GM19395 (cell line): ENCODE measurements at regions not wholly inside any gene's neighbourhood (a gene's known extent, or its start where the extent isn't known, plus 50 kb on each side); places are given as distances from the start of the nearest gene placed in this dataset.
"Not testable (repeated sequence)": the region's sequence is repeated elsewhere in the genome, so short reads cannot be mapped to it uniquely, and the experiment has no call there.

Experiments
- ATAC-seq: cut with Tn5 transposase; IDR thresholded peaks from one replicate; pipeline ENCODE4 v1.9.1; 2021; ENCODE audit warnings: mild to moderate bottlenecking, moderate library complexity; ENCODE audit not compliant: unreplicated experiment

DNA sequence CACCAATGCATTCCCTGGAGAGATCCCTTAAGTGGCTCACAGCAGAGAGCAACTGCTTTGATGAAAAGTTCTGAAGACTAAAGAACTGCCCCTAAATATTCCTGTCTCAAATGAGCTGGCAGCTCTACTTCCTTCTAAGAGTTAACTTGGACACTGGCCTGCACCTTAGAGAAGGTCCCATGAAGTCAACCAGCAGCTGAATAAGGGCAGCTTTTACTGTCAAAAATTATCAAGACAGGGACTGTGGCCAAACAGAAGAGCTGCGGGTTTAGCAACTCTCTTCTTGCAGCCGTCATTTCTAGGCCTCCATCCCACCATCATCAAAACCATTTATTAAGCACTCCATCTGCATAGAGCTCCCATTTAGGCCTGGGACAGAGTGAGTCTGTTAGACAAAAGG, 491.1 kb upstream of the TSHZ3 start:
- no peak for ATAC-seq

DNA sequence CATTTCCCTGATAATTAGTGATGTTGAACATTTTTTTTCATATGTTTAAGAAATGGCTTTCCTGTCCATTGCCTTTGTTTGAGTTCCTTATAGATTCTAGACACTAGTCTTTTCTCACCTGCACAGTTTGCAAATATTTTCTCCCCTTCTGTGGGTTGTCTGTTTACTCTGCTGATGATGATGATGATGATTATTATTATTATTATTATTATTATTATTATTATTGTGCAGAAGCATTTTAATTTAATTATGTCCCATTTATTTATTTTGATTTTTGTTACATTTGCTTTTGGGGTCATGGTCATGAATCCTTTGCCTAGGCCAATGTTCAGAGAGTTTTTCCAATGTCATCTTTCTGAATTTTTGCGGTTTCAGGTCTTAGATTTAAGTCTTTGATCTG, 492.5 kb upstream of the TSHZ3 start:
- ATAC-seq, result no peak

DNA sequence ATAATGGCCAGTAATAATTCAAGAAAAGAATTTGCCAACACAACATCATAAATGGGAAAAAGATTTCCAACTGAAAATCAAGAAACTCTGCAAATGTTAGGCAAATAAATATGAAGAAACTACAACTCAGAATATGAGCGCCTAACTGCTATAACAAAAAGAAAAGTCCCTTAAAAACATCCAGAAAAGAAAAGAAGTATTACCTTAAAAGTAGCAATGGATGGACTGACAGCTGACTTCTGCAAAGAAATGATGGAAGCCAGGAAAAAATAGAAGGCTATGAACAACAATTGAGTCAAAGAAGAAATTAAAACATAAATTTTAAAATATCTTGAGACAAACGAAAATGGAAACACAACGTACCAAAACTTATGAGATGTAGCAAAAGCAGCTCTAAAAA, 482.3 kb upstream of the ZNF507 start:
- ATAC-seq, result no peak

DNA sequence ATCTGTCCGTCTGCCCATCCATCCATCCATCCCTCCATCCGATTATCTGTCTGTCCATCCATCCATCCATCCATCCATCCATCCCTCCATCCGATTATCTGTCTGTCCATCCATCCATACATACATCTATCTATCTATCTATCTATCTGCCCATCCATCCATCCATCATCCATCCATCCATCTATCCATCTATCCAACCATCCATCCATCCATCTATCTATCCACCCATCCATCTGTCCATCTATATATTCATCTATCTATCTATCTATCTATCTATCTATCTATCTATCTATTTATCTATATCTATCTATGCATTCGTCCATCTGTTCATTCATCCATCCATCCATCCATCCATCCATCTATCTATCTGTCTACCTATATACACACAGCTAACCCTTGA, 471.1 kb upstream of the ZNF507 start:
- no peak for ATAC-seq

DNA sequence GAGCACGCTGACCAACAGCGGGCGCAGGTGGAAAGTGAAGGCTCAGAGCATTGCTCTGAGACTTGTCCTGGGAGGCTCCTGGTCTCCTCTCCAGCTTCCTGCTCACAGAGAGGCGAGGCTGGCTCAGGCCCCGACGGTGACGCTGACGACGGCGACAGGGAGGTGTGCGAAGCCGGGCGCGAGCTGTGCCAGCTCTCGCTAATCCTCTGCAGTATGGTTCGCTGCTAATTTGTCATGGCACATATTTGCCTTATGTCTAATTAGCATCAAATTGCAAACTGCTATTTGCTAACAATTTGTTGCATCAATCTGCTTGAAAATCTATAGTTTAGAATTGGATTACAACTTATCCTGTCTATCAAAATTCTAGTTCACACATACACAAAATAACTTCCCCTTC, 469.8 kb upstream of the ZNF507 start:
- no peak for ATAC-seq

DNA sequence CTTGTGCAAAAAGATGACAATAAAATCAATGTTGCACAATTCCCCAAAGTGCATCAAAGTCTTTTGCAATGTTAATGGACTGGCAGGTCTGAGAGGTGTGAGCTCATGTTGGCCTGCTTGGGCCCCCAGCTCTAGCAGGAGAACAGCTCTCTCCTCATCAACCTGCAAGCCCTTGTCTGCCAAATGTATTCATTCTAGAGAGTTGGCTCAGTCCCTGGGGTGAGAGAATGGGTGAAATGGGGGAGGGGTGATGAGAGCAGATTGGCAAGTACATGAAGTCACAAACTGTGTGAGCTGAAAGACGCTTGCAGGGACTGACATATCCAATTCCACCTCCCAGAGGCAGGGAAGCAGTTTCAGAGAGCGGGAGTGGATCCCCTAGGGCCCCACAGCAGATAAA, 465.1 kb upstream of the ZNF507 start:
- ATAC-seq, result no peak

DNA sequence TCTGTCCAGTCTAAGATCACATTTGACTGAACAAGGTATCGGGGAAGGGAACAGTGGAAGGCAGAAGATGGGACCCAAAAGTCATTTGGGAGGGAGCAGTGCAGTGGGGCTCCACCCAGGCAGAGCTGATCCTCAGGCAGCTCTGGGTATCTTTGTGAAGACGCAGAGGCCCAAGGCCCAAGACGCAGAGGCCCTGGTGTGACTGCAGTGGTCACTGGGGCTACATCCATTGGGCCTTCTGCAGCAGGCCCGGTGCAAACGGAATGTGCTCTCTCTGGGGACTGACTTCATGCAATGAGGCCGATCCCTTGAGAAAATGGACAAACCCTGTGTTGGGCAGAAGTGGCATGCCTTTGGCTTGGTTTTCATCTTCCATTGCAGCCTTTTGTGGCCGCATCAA, 463.4 kb upstream of the ZNF507 start:
- ATAC-seq, result no peak

DNA sequence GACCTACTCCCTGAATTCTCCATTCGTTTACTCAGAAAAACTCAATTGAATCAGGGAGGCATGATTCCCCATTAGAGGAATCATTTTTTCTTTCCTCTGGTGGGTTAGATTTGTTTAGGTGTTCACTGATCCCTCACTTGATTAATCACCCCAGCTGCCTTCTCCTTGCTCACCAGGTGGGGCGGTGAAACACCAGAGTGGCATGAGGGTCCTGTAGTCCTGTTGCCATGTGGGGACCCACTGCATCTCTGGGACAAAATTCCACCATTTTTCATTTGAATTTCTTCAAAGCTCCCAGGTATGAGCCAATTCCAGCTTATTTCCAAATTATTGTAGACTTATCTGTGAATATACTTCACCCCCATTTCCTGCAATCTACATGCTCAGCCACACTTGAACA, 462.7 kb upstream of the ZNF507 start:
- ATAC-seq, result no peak

DNA sequence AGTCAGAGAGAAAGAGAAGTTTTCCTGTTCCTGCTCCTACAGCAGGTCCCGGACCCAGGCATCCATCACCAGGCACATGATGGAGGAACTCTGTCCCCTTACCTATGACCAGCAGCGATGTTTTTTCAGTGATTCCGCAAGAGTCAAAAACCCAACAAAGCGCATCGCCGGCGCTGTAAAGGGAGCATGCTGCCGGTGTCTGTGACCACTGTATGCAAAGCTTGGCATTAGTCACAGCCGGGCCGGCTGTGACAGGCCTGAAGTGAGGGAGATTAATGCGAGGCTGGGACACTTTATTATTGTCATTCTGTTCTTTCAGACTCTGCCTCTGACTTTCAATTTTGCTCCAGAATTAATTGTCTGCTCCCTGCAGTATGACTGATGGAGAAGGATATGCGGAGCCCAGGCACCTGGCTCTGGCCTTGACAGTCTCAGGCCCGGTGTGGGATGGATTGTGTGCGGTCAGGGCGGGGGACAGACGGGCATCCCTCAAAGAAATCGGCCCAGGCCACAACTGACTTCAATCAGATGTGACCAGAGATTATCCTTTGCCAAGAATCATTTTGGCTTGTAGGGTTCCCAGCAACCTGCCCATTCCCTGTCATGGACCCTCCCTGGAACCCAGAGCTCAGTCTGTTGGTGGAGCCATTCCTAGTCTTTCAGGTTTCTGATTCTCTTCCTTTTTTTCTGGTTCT, 462.0 kb upstream of the ZNF507 start:
- no peak for ATAC-seq

DNA sequence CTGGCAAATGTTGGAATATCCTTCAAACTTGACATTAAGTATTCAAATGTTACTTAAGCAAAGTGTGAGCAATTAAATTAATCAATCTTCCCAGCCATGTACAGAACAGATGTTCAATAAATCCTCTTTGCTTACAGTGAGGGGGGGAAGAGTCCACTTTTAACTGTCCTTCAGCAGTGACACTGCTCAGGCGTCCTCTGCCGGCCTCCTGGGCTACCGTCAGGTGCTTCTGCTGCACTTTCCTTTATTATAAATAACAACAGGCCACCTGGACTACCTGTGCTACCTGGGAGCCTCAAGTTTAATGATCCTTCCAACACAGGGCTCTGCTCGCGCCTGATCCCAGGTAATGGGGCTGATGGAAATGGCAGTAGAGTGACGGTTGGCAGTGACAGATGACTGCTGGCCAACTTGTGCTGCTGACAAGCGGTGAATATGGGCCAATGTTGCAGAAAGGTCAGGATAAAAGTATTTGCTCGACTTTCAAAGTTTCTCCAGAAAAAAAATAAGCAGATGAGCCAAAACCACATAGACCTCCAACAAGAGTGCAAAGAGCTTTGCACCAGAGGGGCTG, 460.0 kb upstream of the ZNF507 start:
- ATAC-seq, result no peak

DNA sequence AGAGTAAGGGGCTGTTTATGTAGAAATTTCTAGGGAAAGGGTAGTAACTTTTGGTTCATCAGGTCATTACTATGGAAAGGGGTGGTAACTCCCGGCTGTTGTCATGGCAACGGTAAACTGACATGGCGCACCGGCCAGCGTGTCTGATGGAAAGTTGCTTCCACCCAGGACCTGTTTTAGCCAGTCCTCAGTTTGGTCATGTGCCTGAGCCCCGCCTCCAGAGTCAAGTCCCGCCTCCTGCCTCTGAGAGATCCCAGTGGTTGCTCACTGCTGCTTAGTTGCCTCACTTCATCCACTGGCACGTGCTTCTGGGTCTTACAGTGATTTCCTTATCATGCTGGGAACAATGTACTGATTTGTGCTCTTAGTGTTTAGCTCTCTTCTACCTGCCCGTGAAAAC, 455.2 kb upstream of the ZNF507 start:
- ATAC-seq, result no peak

DNA sequence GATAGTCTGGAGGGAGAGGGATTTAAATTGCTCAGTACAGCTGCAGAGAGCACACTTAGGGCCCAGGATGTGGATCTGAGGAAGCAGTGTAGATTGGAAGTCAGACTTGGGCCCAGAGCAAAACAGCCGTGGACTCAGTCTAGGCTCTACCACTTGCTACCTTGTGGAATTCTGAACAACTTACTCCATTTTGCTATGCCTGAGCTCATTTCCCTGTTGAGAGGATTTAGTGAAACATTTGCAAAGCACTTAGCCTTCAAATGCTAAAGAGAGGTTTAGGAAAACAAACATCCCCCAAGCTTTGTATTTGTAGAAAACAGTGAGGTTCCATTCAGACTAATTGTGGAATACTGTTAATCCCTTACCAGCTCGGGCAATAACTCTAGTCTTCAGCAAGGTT, 453.4 kb upstream of the ZNF507 start:
- no peak for ATAC-seq

DNA sequence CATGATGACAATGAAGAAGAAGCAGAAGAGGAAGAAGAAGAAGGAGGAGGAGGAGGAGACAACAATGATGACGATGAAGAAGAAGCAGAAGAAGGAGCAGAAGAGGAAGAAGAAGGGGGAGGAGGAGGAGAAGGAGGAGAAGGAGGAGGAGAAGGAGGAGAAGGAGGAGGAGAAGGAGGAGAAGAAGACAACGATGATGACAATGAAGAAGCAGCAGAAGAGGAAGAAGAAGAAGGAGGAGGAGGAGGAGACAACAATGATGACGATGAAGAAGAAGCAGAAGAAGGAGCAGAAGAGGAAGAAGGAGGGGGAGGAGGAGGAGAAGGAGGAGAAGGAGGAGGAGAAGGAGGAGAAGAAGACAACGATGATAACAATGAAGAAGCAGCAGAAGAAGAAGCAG, 451.9 kb upstream of the ZNF507 start:
- ATAC-seq, result not testable (repeated sequence)

DNA sequence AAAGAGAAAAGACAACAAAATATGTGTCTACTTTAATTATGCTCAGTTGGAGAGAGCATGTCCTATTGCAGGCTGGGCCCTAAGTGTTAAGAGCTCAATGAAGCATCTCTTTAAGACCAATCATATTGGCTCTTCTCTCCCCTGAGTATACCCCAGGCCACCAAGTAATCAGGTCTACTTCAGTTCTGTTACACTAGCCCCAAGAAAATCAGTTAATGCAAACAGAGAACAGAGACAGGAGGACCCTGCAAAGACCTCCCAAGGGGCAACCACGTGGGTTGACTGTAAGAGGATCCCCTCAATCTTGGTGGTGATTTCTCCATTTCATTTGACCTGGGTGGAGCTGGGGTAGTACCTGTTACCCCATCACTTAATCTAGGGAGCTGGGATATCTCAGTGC, 451.0 kb upstream of the ZNF507 start:
- ATAC-seq, result no peak

DNA sequence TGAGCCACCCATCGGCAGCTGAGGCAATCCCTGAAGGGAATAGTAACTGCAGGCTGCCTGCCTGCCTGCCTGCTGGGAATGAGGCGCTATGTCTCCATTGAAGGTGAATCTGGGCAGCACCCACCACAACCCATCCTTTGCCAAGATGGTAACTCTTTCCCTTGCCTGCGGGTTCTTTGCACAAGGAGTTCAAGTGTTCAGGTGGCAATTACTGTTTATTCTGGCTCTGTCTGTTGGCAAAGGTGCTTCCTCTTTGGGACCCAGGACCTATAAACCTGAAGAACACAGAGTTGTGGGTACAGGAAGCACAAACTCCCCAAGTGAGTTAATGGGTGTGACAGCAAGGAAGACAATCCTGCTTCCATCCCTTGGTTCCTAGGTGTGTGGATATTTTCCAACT, 448.1 kb upstream of the ZNF507 start:
- no peak for ATAC-seq

DNA sequence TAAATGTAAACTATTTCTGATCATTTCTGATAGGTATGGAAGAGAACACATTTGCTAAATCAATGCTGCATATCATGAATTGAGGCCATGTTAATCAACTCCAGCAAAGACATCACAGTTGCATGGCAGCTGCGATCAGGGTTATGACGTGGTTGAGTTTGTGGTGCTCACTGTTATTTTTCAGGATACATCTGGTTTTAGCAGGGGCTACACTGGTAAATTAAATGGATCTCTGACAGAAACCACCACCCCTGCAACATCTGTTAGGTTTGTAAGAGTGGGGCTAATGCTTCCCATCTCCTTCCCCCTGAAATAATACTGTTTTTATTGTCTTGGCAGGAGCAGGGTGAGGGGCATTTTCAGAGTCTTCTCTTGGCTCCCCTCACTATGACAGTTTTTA, 444.4 kb upstream of the ZNF507 start:
- no peak for ATAC-seq

DNA sequence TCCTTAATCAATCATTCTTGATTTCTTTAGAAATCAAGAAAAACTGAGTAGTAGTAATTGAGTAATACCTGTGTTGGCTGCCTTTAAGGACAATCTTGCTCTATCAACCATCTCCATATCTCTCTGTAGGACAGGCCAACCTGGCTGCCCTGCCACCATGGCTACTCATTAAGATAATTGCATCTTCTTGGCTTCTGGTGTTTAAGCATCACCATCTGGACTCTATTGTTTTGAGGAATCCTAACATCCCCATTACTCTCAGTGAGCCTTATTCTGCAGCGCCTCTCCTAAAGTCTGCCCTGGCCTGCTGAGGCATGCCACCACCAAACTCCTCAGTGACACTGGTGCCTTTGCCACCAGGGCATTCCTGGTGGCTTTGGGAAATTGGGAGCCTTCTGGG, 442.6 kb upstream of the ZNF507 start:
- ATAC-seq, result no peak

DNA sequence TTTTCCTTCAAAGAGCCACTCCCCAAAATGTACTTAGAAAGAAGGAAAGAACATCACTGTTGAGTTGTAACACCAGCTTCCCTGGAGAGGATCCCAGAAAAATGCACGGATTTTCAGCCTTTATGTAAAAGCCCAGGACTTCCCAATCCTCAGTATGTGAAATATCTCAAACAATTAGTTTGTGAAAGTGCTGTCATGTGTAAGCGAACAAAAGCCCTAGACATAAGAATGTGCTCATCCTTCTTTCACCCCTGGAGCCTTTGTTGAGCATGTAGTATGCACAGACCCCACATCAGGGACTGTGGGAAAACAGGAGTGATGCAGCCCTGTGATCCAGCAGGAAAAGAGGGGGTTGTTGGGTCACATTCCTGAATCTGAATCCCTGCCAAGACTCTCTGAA, 441.4 kb upstream of the ZNF507 start:
- no peak for ATAC-seq

DNA sequence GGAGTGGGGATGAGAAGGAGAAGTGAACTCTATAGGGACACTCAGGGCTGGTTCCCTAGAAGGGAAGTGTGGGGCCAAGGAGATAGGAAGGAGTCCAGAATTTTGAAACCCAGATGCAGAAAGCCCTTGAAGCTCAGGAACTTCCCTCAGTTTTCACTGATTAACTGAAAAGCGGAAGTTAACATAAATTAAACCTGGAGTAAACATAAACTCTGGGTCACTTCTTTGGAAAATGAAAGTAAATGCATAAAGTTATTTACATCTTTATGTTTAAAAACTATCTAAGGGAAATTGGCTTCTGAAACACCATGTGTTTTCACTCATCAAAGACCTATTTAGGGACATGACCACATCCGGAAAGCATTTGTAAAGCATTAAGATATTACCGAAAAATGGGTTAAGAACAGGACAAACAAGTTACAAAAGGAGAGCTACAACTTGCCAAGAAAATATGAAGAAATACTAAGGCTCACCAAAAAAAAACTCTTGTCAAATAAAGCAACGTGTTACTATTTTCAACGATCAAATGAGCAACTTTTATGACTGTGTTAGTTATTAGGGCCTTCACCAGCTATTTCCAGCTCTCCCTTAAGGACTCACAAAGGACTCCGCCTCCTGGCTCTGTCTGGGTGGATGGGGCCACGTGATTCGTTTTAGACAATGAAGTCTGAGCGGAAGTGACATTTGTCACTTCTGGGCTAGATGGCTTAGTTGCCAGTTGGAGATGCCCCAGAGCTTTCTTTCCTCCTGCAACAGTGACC, 439.1 kb upstream of the ZNF507 start:
- peak; percentile 72 for ATAC-seq

DNA sequence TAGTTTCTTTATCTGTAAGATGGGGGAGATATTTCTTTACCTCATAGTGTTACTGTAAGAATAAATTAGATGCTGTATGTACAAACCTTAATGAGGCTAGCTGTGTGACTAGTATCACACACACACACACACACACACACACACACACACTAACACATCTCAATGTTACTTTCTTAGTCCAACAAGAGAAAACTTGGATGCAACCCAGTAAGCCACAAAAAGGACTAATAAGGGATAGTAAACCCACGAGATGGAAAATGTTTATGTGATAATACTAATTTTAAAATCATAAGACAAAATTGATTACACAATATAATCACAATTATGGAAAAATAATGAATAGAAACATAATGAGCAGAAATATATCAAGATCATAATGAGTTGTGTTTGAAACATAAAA, 437.7 kb upstream of the ZNF507 start:
- no peak for ATAC-seq

DNA sequence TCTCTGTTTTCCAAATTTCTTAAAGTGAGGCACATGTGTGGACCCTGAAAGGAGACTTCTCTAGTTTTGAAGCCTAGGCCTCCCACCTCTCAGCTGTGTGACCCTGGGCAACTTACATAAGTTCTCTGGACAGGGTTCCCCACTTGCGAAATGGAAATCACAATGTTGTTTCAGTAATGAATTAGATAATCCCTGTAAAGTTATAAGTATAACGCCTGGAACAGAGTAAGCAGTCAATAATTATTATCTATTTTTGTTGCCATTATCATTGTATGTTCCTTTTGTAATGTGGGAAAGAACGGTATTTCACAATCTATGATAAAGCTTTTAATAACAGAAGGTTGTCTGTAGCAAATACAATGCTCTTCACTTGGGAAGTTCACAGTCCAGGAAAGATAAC, 437.3 kb upstream of the ZNF507 start:
- no peak for ATAC-seq

DNA sequence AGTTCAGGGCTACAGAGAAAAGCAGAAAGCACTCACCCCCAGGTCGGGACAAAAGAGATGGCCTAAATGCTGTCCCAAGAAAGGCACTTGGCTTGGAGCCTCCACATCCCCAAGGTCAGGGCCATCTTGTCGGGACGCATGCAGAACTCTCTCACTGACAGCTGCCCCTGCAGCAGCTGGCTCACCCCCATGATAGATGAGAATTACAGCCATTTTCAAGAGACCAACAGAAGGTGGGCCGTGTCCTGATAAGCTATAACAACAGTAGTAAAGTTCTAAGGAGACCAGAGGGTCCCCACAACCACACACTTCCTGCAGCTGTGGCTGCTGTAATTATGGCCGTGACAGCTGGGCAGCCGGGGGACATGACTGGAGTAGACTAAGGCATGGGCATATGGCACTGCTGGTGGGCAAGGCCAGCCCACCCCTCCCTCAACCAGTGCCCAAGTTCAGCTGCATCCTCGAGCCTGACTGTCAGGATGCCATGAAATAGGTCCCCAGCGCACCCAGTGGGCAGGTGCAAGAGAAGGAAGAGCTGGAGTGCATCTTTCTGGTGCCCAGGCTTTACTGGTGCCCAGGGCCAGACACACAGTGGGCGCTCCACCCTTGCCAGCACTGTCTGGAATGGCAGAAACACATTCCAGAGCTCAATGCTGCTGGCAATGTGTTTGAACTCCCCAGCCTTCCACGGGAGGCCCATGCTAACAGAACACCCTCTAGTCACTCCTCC, 436.7 kb upstream of the ZNF507 start:
- ATAC-seq, result no peak
